ENCODE measurements at regions not wholly inside any gene's neighbourhood (a gene's known extent, or its start where the extent isn't known, plus 50 kb on each side); places are given as distances from the start of the nearest gene placed in this dataset.

- TF ChIP-seq CTCF (IDR thresholded peaks at IDR 0.05; ENCODE audit: insufficient read depth, low read length, poor library complexity, severe bottlenecking), result no peak
- DNase-seq (ENCODE audit: extremely low read depth, insufficient read length), result no peak
- H3K4me3 ChIP-seq (replicated peaks; ENCODE audit: low read depth, low read length), result no peak overlapping the region
- no peaks in the 10 kb centered on the region for H3K36me3 ChIP-seq (ENCODE audit: control insufficient read depth, insufficient read depth, low read length)
- no peaks in the 10 kb centered on the region for H3K27me3 ChIP-seq (replicated peaks; ENCODE audit: control insufficient read depth, insufficient read depth, low read length)
Measured at GRCh38 chr2:83022631-83023210, 1436.4 kb downstream of the SUCLG1 start.

- Histone ChIP-seq H3K4me3 (replicated peaks; ENCODE audit: low read depth, low read length) (no peak overlapping the region), H3K27me3 (replicated peaks; ENCODE audit: control insufficient read depth, insufficient read depth, low read length) (no peaks in the 10 kb centered on the region), H3K36me3 (ENCODE audit: control insufficient read depth, insufficient read depth, low read length) (no peaks in the 10 kb centered on the region)
- no peak for TF ChIP-seq CTCF (IDR thresholded peaks at IDR 0.05; ENCODE audit: insufficient read depth, low read length, poor library complexity, severe bottlenecking)
- no peak for DNase-seq (ENCODE audit: extremely low read depth, insufficient read length)
Measured at GRCh38 chr2:83017366-83018090, 1441.6 kb downstream of the SUCLG1 start.

- no peak overlapping the region for H3K4me3 ChIP-seq (replicated peaks; ENCODE audit: low read depth, low read length)
Measured at GRCh38 chr2:83016343-83017110, 1442.6 kb downstream of the SUCLG1 start.

GRCh38 chr2:83015900-83016299 is 1443.2 kb downstream of the SUCLG1 start:
- no peak overlapping the region for H3K4me3 ChIP-seq (replicated peaks; ENCODE audit: low read depth, low read length)
- no peak for TF ChIP-seq CTCF (IDR thresholded peaks at IDR 0.05; ENCODE audit: insufficient read depth, low read length, poor library complexity, severe bottlenecking)
- no peaks in the 10 kb centered on the region for H3K36me3 ChIP-seq (ENCODE audit: control insufficient read depth, insufficient read depth, low read length)
- H3K27me3 ChIP-seq (replicated peaks; ENCODE audit: control insufficient read depth, insufficient read depth, low read length), result no peaks in the 10 kb centered on the region
- DNase-seq (ENCODE audit: extremely low read depth, insufficient read length), result no peak

More at GRCh38 chr2:83016343-83017110, 1442.6 kb downstream of the SUCLG1 start:
- Histone ChIP-seq H3K36me3 (ENCODE audit: control insufficient read depth, insufficient read depth, low read length) (no peaks in the 10 kb centered on the region), H3K27me3 (replicated peaks; ENCODE audit: control insufficient read depth, insufficient read depth, low read length) (no peaks in the 10 kb centered on the region)
- TF ChIP-seq CTCF (IDR thresholded peaks at IDR 0.05; ENCODE audit: insufficient read depth, low read length, poor library complexity, severe bottlenecking), result no peak
- DNase-seq (ENCODE audit: extremely low read depth, insufficient read length), result no peak

- Histone ChIP-seq H3K27me3 (replicated peaks; ENCODE audit: control insufficient read depth, insufficient read depth, low read length) (no peaks in the 10 kb centered on the region), H3K36me3 (ENCODE audit: control insufficient read depth, insufficient read depth, low read length) (no peaks in the 10 kb centered on the region), H3K4me3 (replicated peaks; ENCODE audit: low read depth, low read length) (no peak overlapping the region)
- no peak for DNase-seq (ENCODE audit: extremely low read depth, insufficient read length)
- TF ChIP-seq CTCF (IDR thresholded peaks at IDR 0.05; ENCODE audit: insufficient read depth, low read length, poor library complexity, severe bottlenecking), result no peak
Measured at GRCh38 chr2:83015035-83015715, 1443.9 kb downstream of the SUCLG1 start.
